H9 (cell line): ENCODE measurements at regions not wholly inside any gene's neighbourhood (a gene's known extent, or its start where the extent isn't known, plus 50 kb on each side); places are given as distances from the start of the nearest gene placed in this dataset.
A peak's percentile ranks its signal among the peaks of the same experiment; 100 is the strongest.

ENCODE experiments used
- DNase-seq: peaks from one replicate; pipeline ENCODE4 v3.0.0-alpha.2; 2017
- H2AFZ ChIP-seq: one replicate; pipeline ENCODE4 v1.6.1; 2013; ENCODE audit warnings: mild to moderate bottlenecking, low read length, control low read depth, moderate library complexity
- H2AK5ac ChIP-seq: 2 replicates; pipeline ENCODE4 v1.6.1; 2013; ENCODE audit warnings: low read length, control low read depth, mixed read lengths; ENCODE audit not compliant: insufficient read length
- H2BK120ac ChIP-seq: one replicate; pipeline ENCODE4 v1.6.1; 2013; ENCODE audit warnings: low read depth, mild to moderate bottlenecking, low read length, control low read depth, inconsistent platforms; ENCODE audit not compliant: poor library complexity, severe bottlenecking
- H2BK12ac ChIP-seq: 2 replicates; pipeline ENCODE4 v1.6.1; 2013; ENCODE audit warnings: low read length, control low read depth, mixed read lengths, low read depth; ENCODE audit not compliant: insufficient read length
- H2BK15ac ChIP-seq: 2 replicates; pipeline ENCODE4 v1.6.1; 2013; ENCODE audit warnings: low read depth, low read length, control low read depth
- H2BK20ac ChIP-seq: one replicate; pipeline ENCODE4 v1.6.1; 2013; ENCODE audit warnings: low read depth, mild to moderate bottlenecking, low read length, control low read depth, inconsistent platforms; ENCODE audit not compliant: poor library complexity, severe bottlenecking
- H2BK5ac ChIP-seq: 2 replicates; pipeline ENCODE4 v1.6.1; 2013; ENCODE audit warnings: low read length, control low read depth, mixed read lengths; ENCODE audit not compliant: insufficient read length
- H3K14ac ChIP-seq: 2 replicates; pipeline ENCODE4 v1.6.1; 2013; ENCODE audit warnings: low read length, control low read depth; ENCODE audit not compliant: insufficient read depth
- H3K18ac ChIP-seq: 2 replicates; pipeline ENCODE4 v1.6.1; 2013; ENCODE audit warnings: low read depth, mild to moderate bottlenecking, mixed read lengths, low read length, control low read depth; ENCODE audit not compliant: insufficient read length
- H3K23ac ChIP-seq: 2 replicates; pipeline ENCODE4 v1.6.1; 2013; ENCODE audit warnings: low read length, control low read depth, mixed read lengths, low read depth; ENCODE audit not compliant: insufficient read length
- H3K23me2 ChIP-seq: 2 replicates; pipeline ENCODE4 v1.6.1; 2013; ENCODE audit warnings: low read depth, mild to moderate bottlenecking, mixed read lengths, low read length, control low read depth; ENCODE audit not compliant: insufficient read length, poor library complexity, severe bottlenecking
- H3K27ac ChIP-seq: 2 replicates; pipeline ENCODE4 v1.5.1; 2013; ENCODE audit warnings: low read length, control low read depth, mixed read lengths, low read depth; ENCODE audit not compliant: insufficient read length
- H3K27me3 ChIP-seq: 2 replicates; pipeline ENCODE4 v1.6.1; 2013; ENCODE audit warnings: low read length, control low read depth, inconsistent platforms; ENCODE audit not compliant: insufficient read depth
- H3K4ac ChIP-seq: 2 replicates; pipeline ENCODE4 v1.6.1; 2013; ENCODE audit warnings: low read depth, mild to moderate bottlenecking, control low read depth, inconsistent platforms, low read length, moderate library complexity
- H3K4me1 ChIP-seq: 2 replicates; pipeline ENCODE4 v1.6.1; 2013; ENCODE audit warnings: low read length, control low read depth, inconsistent platforms; ENCODE audit not compliant: insufficient read depth
- H3K4me2 ChIP-seq: 2 replicates; pipeline ENCODE4 v1.6.1; 2013; ENCODE audit warnings: low read length, control low read depth, mixed read lengths; ENCODE audit not compliant: insufficient read length, insufficient read depth
- H3K56ac ChIP-seq: 2 replicates; pipeline ENCODE4 v1.6.1; 2013; ENCODE audit warnings: low read depth, mild to moderate bottlenecking, mixed read lengths, low read length, control low read depth; ENCODE audit not compliant: insufficient read length
- H3K79me1 ChIP-seq: 2 replicates; pipeline ENCODE4 v1.6.1; 2013; ENCODE audit warnings: low read depth, mild to moderate bottlenecking, moderate library complexity, low read length, control low read depth, inconsistent platforms; ENCODE audit not compliant: insufficient read depth, poor library complexity, severe bottlenecking
- H3K79me2 ChIP-seq: 2 replicates; pipeline ENCODE4 v1.6.1; 2013; ENCODE audit warnings: low read length, control low read depth, inconsistent platforms; ENCODE audit not compliant: insufficient read depth
- H3K9ac ChIP-seq: 2 replicates; pipeline ENCODE4 v1.6.1; 2013; ENCODE audit warnings: low read length, control low read depth, mixed read lengths; ENCODE audit not compliant: insufficient read length; ENCODE audit errors: extremely low read depth
- H3K9me3 ChIP-seq: one replicate; pipeline ENCODE4 v1.6.1; 2013; ENCODE audit warnings: low read depth, low read length, inconsistent platforms; ENCODE audit not compliant: control insufficient read depth
- H3T11ph ChIP-seq: one replicate; pipeline ENCODE4 v1.6.1; 2013; ENCODE audit warnings: mild to moderate bottlenecking, low read length, control low read depth, inconsistent platforms
- H4K20me1 ChIP-seq: one replicate; pipeline ENCODE4 v1.6.1; 2013; ENCODE audit not compliant: control insufficient read depth, insufficient read length, insufficient read depth
- H4K5ac ChIP-seq: 2 replicates; pipeline ENCODE4 v1.6.1; 2013; ENCODE audit warnings: low read depth, mild to moderate bottlenecking, mixed read lengths, low read length, control low read depth; ENCODE audit not compliant: insufficient read length
- H4K8ac ChIP-seq: replicated peaks from 2 replicates; pipeline ENCODE4 v1.6.1; 2013; ENCODE audit warnings: low read length, control low read depth, mixed read lengths, low read depth; ENCODE audit not compliant: insufficient read length
- H4K91ac ChIP-seq: 2 replicates; pipeline ENCODE4 v1.6.1; 2013; ENCODE audit warnings: low read depth, mild to moderate bottlenecking, moderate library complexity, mixed read lengths, low read length, control low read depth; ENCODE audit not compliant: insufficient read length
- H3K27ac Mint-ChIP-seq, 3 experiments: 2 replicates in 2 of 3; 3 replicates in 1 of 3; pipeline ENCODE4 v1.8.0; 2020 to 2021; ENCODE audit warnings: mixed read lengths in 3 of 3, mild to moderate bottlenecking in 1 of 3, moderate library complexity in 1 of 3
- H3K27me3 Mint-ChIP-seq: 2 replicates; pipeline ENCODE4 v1.8.0; 2021; ENCODE audit warnings: low read depth, mild to moderate bottlenecking, moderate library complexity, mixed read lengths
- H3K36me3 Mint-ChIP-seq, 3 experiments: 2 replicates in 2 of 3; 3 replicates in 1 of 3; pipeline ENCODE4 v1.8.0; 2020 to 2021; ENCODE audit warnings: low read depth in 3 of 3, mixed read lengths in 3 of 3; ENCODE audit not compliant: insufficient read depth in 1 of 3
- H3K4me1 Mint-ChIP-seq, 2 experiments: 2 replicates each; pipeline ENCODE4 v1.8.0; 2020; ENCODE audit warnings: mixed read lengths in 2 of 2
- H3K4me3 Mint-ChIP-seq, 2 experiments: 2 replicates in 1 of 2; 3 replicates in 1 of 2; pipeline ENCODE4 v1.8.0; 2020 to 2021; ENCODE audit warnings: mild to moderate bottlenecking in 2 of 2, mixed read lengths in 2 of 2, moderate library complexity in 1 of 2
- H3K9me3 Mint-ChIP-seq, 2 experiments: 2 replicates in 1 of 2; 3 replicates in 1 of 2; pipeline ENCODE4 v1.8.0; 2020; ENCODE audit warnings: mild to moderate bottlenecking in 2 of 2, mixed read lengths in 2 of 2, moderate library complexity in 1 of 2
- TF ChIP-seq, protein P1 (sequence below): fragments of 200-600 bp; sonication (generic); conservative IDR thresholded peaks from 3 replicates; pipeline ENCODE4 v1.8.0; 2021; ENCODE audit warnings: antibody characterized with exemption, mild to moderate bottlenecking

DNA sequence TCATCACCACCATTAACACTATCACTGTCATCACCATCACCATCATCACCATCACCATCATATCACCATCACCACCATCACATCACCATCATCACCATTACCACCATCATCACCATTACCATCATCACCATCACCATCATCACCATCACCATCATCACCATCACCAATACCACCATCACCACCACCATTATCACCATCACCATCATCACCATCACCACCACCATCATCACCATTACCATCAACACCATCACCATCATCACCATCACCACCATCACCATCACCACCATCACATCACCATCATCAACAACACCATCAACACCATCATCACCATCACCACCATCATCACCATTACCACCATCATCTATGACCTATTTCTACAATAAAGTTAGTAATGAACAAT lies 86.1 kb upstream of the PDE10A start:
- Histone ChIP-seq H2BK20ac (no peak overlapping the region), H3K4me2 (no peak overlapping the region), H3K23ac (no peak overlapping the region), H3K18ac (no peak overlapping the region), H2BK12ac (no peak overlapping the region), H4K20me1 (no peaks in the 10 kb centered on the region), H3K23me2 (no peaks in the 10 kb centered on the region), H2AFZ (no peak overlapping the region), H3K4ac (no peak overlapping the region), H3K14ac (no peak overlapping the region), H2BK5ac (no peak overlapping the region), H3K79me1 (no peaks in the 10 kb centered on the region), H4K5ac (no peak overlapping the region), H4K91ac (no peak overlapping the region), H2BK15ac (no peak overlapping the region), H3K9ac (no peak overlapping the region), H3K4me1 (no peaks in the 10 kb centered on the region), H3K79me2 (no peaks in the 10 kb centered on the region), H3T11ph (no peak overlapping the region), H2BK120ac (no peak overlapping the region), H4K8ac (peak overlapping the region; percentile 56), H3K27ac (no peak overlapping the region), H2AK5ac (no peak overlapping the region), H3K56ac (no peak overlapping the region), H3K27me3 (no peaks in the 10 kb centered on the region), H3K9me3 (no peaks in the 10 kb centered on the region)
- Mint-ChIP-seq H3K9me3 (peaks cover 5 to 13% of the 10 kb centered on the region in 2 experiments; a peak in 4 of 5 replicates), H3K27me3 (peaks cover 2% of the 10 kb centered on the region), H3K36me3 (peaks cover 0 to 6% (median 4%) of the 10 kb centered on the region in 3 experiments; a peak in 4 of 7 replicates), H3K27ac (no peak overlapping the region), H3K4me3 (no peak overlapping the region), H3K4me1 (no peaks in the 10 kb centered on the region)
- TF ChIP-seq, protein P1, sequence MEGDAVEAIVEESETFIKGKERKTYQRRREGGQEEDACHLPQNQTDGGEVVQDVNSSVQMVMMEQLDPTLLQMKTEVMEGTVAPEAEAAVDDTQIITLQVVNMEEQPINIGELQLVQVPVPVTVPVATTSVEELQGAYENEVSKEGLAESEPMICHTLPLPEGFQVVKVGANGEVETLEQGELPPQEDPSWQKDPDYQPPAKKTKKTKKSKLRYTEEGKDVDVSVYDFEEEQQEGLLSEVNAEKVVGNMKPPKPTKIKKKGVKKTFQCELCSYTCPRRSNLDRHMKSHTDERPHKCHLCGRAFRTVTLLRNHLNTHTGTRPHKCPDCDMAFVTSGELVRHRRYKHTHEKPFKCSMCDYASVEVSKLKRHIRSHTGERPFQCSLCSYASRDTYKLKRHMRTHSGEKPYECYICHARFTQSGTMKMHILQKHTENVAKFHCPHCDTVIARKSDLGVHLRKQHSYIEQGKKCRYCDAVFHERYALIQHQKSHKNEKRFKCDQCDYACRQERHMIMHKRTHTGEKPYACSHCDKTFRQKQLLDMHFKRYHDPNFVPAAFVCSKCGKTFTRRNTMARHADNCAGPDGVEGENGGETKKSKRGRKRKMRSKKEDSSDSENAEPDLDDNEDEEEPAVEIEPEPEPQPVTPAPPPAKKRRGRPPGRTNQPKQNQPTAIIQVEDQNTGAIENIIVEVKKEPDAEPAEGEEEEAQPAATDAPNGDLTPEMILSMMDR, result no peak
- DNase-seq, result no peak
